NT2/D1 (cell line): ENCODE measurements at regions not wholly inside any gene's neighbourhood (a gene's known extent, or its start where the extent isn't known, plus 50 kb on each side); places are given as distances from the start of the nearest gene placed in this dataset.
A peak's percentile ranks its signal among the peaks of the same experiment; 100 is the strongest.
"Not testable (repeated sequence)": the region's sequence is repeated elsewhere in the genome, so short reads cannot be mapped to it uniquely, and the experiment has no call there.

ENCODE experiments used
- DNase-seq: peaks from one replicate; pipeline ENCODE4 v3.0.0-alpha.2; 2011; ENCODE audit warnings: low read depth, low spot score
- H3K27me3 ChIP-seq: 2 replicates; pipeline ENCODE4 v1.6.0; 2011; ENCODE audit warnings: mild to moderate bottlenecking; ENCODE audit not compliant: insufficient read length, insufficient read depth
- H3K36me3 ChIP-seq: 2 replicates; pipeline ENCODE4 v1.6.1; 2011; ENCODE audit warnings: mild to moderate bottlenecking, low read length, mixed read lengths; ENCODE audit not compliant: insufficient read depth, insufficient read length
- H3K4me1 ChIP-seq: 2 replicates; pipeline ENCODE4 v1.5.1; 2011; ENCODE audit not compliant: insufficient read depth, insufficient read length
- H3K4me3 ChIP-seq: 2 replicates; pipeline ENCODE4 v1.5.1; 2011; ENCODE audit warnings: low read depth; ENCODE audit not compliant: insufficient read length
- H3K9ac ChIP-seq: 2 replicates; pipeline ENCODE4 v1.6.0; 2011; ENCODE audit warnings: low read depth; ENCODE audit not compliant: insufficient read length
- H3K9me3 ChIP-seq: 2 replicates; pipeline ENCODE4 v1.5.1; 2011; ENCODE audit warnings: mild to moderate bottlenecking, low read length; ENCODE audit not compliant: insufficient read depth
- SUZ12 ChIP-seq: IDR thresholded peaks from 2 replicates; pipeline ENCODE4 v1.6.1; 2011; ENCODE audit not compliant: insufficient read length, insufficient read depth; ENCODE audit errors: extremely low read depth
- YY1 ChIP-seq: IDR thresholded peaks from 2 replicates; pipeline ENCODE4 v1.6.1; 2011; ENCODE audit not compliant: insufficient read length, insufficient read depth
- ZNF274 ChIP-seq: IDR thresholded peaks from 2 replicates; pipeline ENCODE4 v1.6.1; 2011; ENCODE audit warnings: mild to moderate bottlenecking, low read depth, low read length

DNA sequence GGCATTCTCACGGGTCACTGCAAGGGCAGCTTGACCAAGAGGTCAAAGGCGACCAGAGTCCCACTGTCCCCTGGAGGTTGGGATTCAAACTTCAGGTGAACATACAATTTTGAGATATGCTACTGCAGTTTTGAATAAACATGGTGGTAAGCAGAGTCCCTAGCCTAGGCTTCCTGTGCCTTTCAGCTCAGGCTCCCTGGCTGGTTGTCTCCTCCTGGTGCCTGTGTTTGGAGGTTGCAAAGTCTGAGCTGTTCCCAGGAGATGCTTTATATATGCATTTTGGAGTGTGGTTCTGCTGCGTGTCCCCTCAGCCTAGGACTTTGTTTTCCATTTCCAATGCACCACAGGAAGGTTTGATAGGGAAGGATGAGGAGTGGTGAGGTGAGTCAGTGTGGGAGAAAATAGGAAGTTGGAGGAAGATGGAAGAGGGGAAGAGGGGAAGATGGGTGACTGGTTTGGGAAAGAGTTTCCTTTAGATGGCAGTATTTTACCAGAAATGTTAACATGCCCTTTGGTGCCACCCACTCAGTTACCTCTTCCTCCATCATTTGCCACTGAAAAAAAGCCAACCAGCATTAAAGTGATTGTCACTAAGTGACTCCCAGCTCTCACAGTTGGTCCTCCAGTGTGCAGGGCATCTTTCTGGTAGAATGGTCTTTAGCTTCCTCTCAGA lies 211.7 kb upstream of the AGTR2 start:
- no peak for DNase-seq
- no peak overlapping the region for H3K9ac ChIP-seq
- no peak for TF ChIP-seq SUZ12
- TF ChIP-seq YY1 = no peak
- TF ChIP-seq ZNF274 = no peak

GRCh38 chrX:115960440-115961084 lies 210.0 kb upstream of the AGTR2 start:
- Histone ChIP-seq H3K4me1 (no peaks in the 10 kb centered on the region), H3K4me3 (no peak overlapping the region), H3K36me3 (no peaks in the 10 kb centered on the region), H3K27me3 (no peaks in the 10 kb centered on the region), H3K9ac (no peak overlapping the region), H3K9me3 (no peaks in the 10 kb centered on the region; the same call in 1 of the 2 replicates)
- TF ChIP-seq SUZ12 = no peak
- no peak for TF ChIP-seq ZNF274
- no peak for TF ChIP-seq YY1
- no peak for DNase-seq

More for the DNA sequence above, 211.7 kb upstream of the AGTR2 start:
- Histone ChIP-seq H3K27me3 (no peaks in the 10 kb centered on the region), H3K36me3 (no peaks in the 10 kb centered on the region), H3K4me1 (no peaks in the 10 kb centered on the region), H3K9me3 (no peaks in the 10 kb centered on the region), H3K4me3 (no peak overlapping the region)

DNA sequence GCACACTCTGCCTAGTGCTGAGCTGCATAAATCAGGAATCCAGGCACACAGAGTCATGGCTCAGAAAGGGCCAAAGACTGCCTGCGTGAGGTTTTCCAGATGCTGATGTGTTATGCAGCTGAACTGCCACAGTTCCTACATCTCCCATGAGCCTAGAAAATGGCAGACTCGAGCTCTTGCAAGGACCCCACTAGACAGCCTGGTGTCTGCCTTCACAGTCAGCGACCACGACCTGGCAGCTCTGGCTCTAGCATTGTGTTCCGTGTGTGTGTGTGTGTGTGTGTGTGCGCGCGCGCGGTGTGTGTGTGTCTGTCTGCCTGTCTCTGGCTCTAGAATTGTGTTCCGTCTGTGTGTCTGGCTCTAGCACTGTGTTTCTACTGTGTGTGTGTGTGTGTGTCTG lies 203.6 kb upstream of the AGTR2 start:
- H3K4me1 ChIP-seq = no peaks in the 10 kb centered on the region
- H3K9ac ChIP-seq = no peak overlapping the region
- H3K27me3 ChIP-seq = no peaks in the 10 kb centered on the region
- no peaks in the 10 kb centered on the region; the same call in 1 of the 2 replicates for H3K9me3 ChIP-seq
- no peaks in the 10 kb centered on the region for H3K36me3 ChIP-seq
- DNase-seq = no peak
- no peak for TF ChIP-seq ZNF274
- TF ChIP-seq SUZ12 = no peak
- no peak for TF ChIP-seq YY1
- H3K4me3 ChIP-seq = no peak overlapping the region

- TF ChIP-seq ZNF274 = no peak
- no peak for TF ChIP-seq SUZ12
- no peak for TF ChIP-seq YY1
- Histone ChIP-seq H3K27me3 (no peaks in the 10 kb centered on the region), H3K9ac (peak overlapping the region; percentile 79), H3K4me3 (peak overlapping the region; percentile 73), H3K9me3 (no peaks in the 10 kb centered on the region; the same call in 1 of the 2 replicates), H3K36me3 (no peaks in the 10 kb centered on the region), H3K4me1 (no peaks in the 10 kb centered on the region)
- peak; percentile 90 for DNase-seq
Measured at GRCh38 chrX:115968436-115969252, 201.9 kb upstream of the AGTR2 start.

GRCh38 chrX:115970718-115971117 lies 199.8 kb upstream of the AGTR2 start:
- DNase-seq = no peak
- H3K9me3 ChIP-seq = 0 out of 2 replicates have a peak, but pooled peaks cover 4% of the 10 kb centered on the region
- no peak overlapping the region for H3K9ac ChIP-seq
- no peaks in the 10 kb centered on the region for H3K27me3 ChIP-seq
- no peak overlapping the region for H3K4me3 ChIP-seq
- no peaks in the 10 kb centered on the region for H3K4me1 ChIP-seq
- H3K36me3 ChIP-seq = no peaks in the 10 kb centered on the region
- TF ChIP-seq SUZ12 (no peak), ZNF274 (no peak), YY1 (no peak)

DNA sequence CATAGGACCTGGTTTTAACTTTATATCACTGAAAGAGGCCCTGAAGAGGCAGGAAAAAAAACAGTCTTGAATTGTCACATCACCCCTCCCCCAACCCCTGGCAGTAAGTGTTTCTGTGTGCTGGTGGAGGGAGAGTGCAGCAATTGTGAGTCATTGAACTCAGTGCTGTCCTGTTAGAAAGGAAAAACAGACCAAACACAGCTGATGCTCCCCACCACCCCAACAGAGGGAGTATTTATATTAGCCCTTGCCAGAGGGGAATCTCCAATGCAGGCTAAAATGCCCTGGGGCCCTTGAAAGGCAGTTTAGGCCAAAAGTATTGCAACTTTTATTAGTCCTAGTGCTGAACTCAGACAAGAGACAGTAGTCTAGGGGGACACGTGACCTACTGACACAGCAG lies 197.8 kb upstream of the AGTR2 start:
- H3K9ac ChIP-seq = no peak overlapping the region
- no peak overlapping the region for H3K4me3 ChIP-seq
- TF ChIP-seq YY1 = no peak
- no peak for TF ChIP-seq ZNF274
- TF ChIP-seq SUZ12 = no peak
- H3K4me1 ChIP-seq = no peaks in the 10 kb centered on the region
- H3K36me3 ChIP-seq = no peaks in the 10 kb centered on the region
- no peaks in the 10 kb centered on the region for H3K27me3 ChIP-seq
- DNase-seq = no peak
- H3K9me3 ChIP-seq = 0 out of 2 replicates have a peak, but pooled peaks cover 4% of the 10 kb centered on the region

DNA sequence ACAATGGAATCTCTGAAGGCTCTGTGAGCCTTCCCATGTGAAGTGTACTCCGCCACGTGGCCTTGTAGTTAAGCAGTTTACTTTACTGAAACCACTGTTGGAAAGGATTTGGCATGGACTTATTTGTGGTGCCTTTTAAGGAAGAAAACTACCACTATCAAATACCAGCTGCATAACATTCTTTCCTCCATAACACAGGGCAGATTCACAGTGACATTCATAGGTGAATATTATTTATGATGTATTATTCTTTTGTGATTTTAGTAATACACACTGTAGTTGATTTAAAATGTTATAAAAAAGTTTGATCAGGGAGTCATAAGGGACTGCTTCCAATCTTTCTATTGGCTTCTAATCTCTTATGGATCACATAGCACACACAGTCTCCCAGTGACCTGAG lies 192.5 kb upstream of the AGTR2 start:
- no peak overlapping the region for H3K9ac ChIP-seq
- no peaks in the 10 kb centered on the region for H3K36me3 ChIP-seq
- no peak overlapping the region for H3K4me3 ChIP-seq
- no peaks in the 10 kb centered on the region for H3K27me3 ChIP-seq
- no peak for DNase-seq
- H3K9me3 ChIP-seq = peaks cover 4% of the 10 kb centered on the region; the same call in 1 of the 2 replicates
- no peak for TF ChIP-seq ZNF274
- no peaks in the 10 kb centered on the region for H3K4me1 ChIP-seq

GRCh38 chrX:115983148-115983547 lies 187.4 kb upstream of the AGTR2 start:
- H3K36me3 ChIP-seq, H3K9me3 ChIP-seq, H3K9ac ChIP-seq, H3K27me3 ChIP-seq, H3K4me1 ChIP-seq, H3K4me3 ChIP-seq: not testable (repeated sequence)
- peak; percentile 85 for DNase-seq

DNA sequence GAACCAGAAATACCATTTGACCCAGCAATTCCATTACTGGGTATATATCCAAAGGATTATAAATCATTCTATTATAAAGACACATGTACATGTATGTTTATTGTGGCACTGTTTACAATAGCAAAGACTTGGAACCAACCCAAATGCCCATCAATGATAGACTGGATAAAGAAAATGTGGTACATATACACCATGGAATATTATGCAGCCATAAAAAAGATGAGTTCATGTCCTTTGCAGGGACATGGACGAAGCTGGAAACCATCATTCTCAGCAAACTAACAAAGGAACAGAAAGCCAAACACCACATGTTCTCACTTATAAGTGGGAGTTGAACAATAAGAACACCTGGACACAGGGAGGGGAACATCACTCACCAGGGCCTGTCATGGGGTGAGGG lies 183.1 kb upstream of the AGTR2 start:
- not testable (repeated sequence) for H3K36me3 ChIP-seq, H3K4me3 ChIP-seq, H3K9me3 ChIP-seq, H3K27me3 ChIP-seq, DNase-seq, H3K4me1 ChIP-seq, H3K9ac ChIP-seq
